ENCODE measurements at regions not wholly inside any gene's neighbourhood (a gene's known extent, or its start where the extent isn't known, plus 50 kb on each side); places are given as distances from the start of the nearest gene placed in this dataset.
"Not testable (repeated sequence)": the region's sequence is repeated elsewhere in the genome, so short reads cannot be mapped to it uniquely, and the experiment has no call there.

- FAIRE-seq (no peak), DNase-seq (no peak), ATAC-seq (no peak)
- H3K27ac ChIP-seq: no peak overlapping the region
- H3K9me3 ChIP-seq: no peaks in the 10 kb centered on the region
- H3K4me1 ChIP-seq: no peaks in the 10 kb centered on the region
- intact Hi-C loops (cut with DNase I): no loop called here
- no peaks in the 10 kb centered on the region for H3K27me3 ChIP-seq
- H3K4me3 ChIP-seq: no peak overlapping the region
- WGBS, 2 donors: 50% methylated on average over 2 of the region's 2 CpGs
- H3K36me3 ChIP-seq: no peaks in the 10 kb centered on the region
- no peak for TF ChIP-seq CTCF (IDR thresholded peaks at IDR 0.05)
Observed at GRCh38 chr4:72938516-72938915, 131.0 kb downstream of the COX18 start.

- WGBS, 2 donors: 7 to 37% methylated on average over 1 of the region's 1 CpG
- no peak for FAIRE-seq
- H3K27ac ChIP-seq: no peak overlapping the region
Observed at GRCh38 chr4:72935462-72935861, 134.1 kb downstream of the COX18 start.

GRCh38 chr4:72933029-72933428, 136.5 kb downstream of the COX18 start:
- Histone ChIP-seq H3K36me3 (no peaks in the 10 kb centered on the region), H3K4me3 (no peak overlapping the region), H3K27me3 (no peaks in the 10 kb centered on the region), H3K27ac (no peak overlapping the region), H3K9me3 (no peaks in the 10 kb centered on the region), H3K4me1 (no peaks in the 10 kb centered on the region)
- DNase-seq (no peak), FAIRE-seq (no peak), ATAC-seq (no peak)
- intact Hi-C loops (cut with DNase I): no loop called here
- WGBS, 2 donors: 52 to 57% methylated on average over 1 of the region's 1 CpG
- TF ChIP-seq CTCF (IDR thresholded peaks at IDR 0.05): no peak

More at GRCh38 chr4:72935462-72935861, 134.1 kb downstream of the COX18 start:
- Histone ChIP-seq H3K4me3 (no peak overlapping the region), H3K9me3 (no peaks in the 10 kb centered on the region), H3K4me1 (no peaks in the 10 kb centered on the region), H3K27me3 (no peaks in the 10 kb centered on the region), H3K36me3 (no peaks in the 10 kb centered on the region)
- intact Hi-C loops (cut with DNase I): no loop called here
- no peak for TF ChIP-seq CTCF (IDR thresholded peaks at IDR 0.05)
- no peak for DNase-seq
- no peak for ATAC-seq

DNA sequence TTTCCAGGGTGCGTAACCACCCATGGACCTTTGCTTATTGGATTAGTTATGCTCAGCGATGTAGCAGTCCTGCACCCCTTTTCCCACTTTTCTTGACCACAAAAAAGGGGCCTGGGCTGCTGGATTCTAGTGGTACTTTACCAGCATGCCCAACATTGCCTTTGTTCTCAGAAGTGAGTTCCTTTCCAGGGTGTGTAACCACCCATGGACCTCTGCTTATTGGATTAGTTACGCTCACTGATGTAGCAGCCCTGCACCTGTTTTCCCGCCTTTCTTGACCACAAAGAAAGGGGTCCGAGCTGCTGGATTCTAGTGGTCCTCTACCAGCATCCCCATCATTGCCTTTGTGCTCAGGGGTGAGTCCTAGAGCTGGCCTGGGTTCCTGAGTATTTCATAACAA, 138.2 kb downstream of the COX18 start:
- intact Hi-C loops (cut with DNase I): no loop called here
- Histone ChIP-seq H3K36me3 (no peaks in the 10 kb centered on the region), H3K27ac (no peak overlapping the region), H3K4me3 (no peak overlapping the region), H3K27me3 (no peaks in the 10 kb centered on the region), H3K9me3 (no peaks in the 10 kb centered on the region), H3K4me1 (no peaks in the 10 kb centered on the region)
- FAIRE-seq: no peak
- DNase-seq: no peak
- no peak for ATAC-seq
- no peak for TF ChIP-seq CTCF (IDR thresholded peaks at IDR 0.05)
- 72 to 75% methylated on average over 5 of the region's 5 CpGs for WGBS, 2 donors

DNA sequence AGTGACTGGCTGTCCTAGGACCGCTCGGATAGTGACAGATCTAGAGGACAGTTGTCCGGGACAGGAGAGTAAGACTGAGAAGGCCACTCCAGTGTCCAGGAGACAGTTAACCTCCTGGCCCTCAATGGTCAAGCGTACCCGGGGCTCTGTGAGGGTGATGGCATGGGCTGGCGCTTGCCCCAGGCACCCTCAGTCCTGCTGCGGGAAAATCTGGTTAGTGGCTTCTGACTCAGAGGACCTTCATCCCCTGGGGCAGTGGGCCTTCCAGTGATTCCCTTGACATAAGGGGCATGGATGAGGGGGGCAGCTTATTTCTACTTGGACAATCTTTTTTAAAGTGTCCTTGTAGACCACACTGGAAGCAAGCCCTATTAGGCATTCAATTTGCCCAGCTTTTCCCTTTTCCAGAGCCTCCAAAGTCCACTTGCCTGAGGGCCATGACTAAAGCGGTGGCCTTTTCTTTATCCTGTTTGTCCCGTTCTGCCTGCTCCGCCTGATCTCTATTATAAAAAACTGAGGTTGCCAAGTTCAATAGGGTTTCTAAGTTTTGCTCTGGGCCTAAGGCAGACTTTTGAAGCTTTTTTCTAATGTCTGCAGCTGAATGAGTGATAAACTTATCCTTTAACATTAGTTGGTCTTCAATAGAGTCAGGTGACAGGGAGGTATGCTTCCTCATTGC, 139.8 kb downstream of the COX18 start:
- 84 to 92% methylated on average over 10 of the region's 10 CpGs for WGBS, 2 donors
- DNase-seq; intact Hi-C loops (cut with DNase I); H3K27ac ChIP-seq; FAIRE-seq; H3K36me3 ChIP-seq; ATAC-seq; H3K9me3 ChIP-seq; H3K4me3 ChIP-seq; H3K27me3 ChIP-seq; H3K4me1 ChIP-seq: not testable (repeated sequence)

Measured in pancreas (tissue), 10 donors.